MCF 10A (cell line): ENCODE measurements at regions not wholly inside any gene's neighbourhood (a gene's known extent, or its start where the extent isn't known, plus 50 kb on each side); places are given as distances from the start of the nearest gene placed in this dataset.

Source experiments
- BruUV-seq: library from RNA; stranded (reverse); fragments of 400-500 nt; replicated peaks from 2 replicates; lab custom pipeline; 2021; lab: Mats Ljungman, UMichigan
- CTCF ChIA-PET: fragments of 300-600 bp; sonication (Branson Sonifier 250); formaldehyde crosslinking; extraction: SDS; loops from one replicate; lab custom pipeline; 2021; ENCODE audit warnings: antibody characterized with exemption, inconsistent platforms; lab: Yijun Ruan, JAX
- POLR2A ChIA-PET: fragments of 300-600, 350-650 bp; sonication (Branson Sonifier 250); formaldehyde crosslinking; extraction: SDS; loops from one replicate; lab custom pipeline; 2020; ENCODE audit warnings: antibody characterized with exemption, inconsistent platforms; lab: Yijun Ruan, JAX
- DNase-seq: peaks from one replicate; pipeline ENCODE4 v3.0.0-alpha.2; 2018; ENCODE audit not compliant: unreplicated experiment
- H3K27ac Mint-ChIP-seq: one replicate; pipeline ENCODE4 v1.8.0; 2022; ENCODE audit warnings: mild to moderate bottlenecking, low read depth, mixed read lengths; ENCODE audit not compliant: unreplicated experiment
- H3K27me3 Mint-ChIP-seq: one replicate; pipeline ENCODE4 v1.8.0; 2022; ENCODE audit warnings: mixed read lengths; ENCODE audit not compliant: insufficient read depth, unreplicated experiment
- H3K36me3 Mint-ChIP-seq: one replicate; pipeline ENCODE4 v1.8.0; 2022; ENCODE audit warnings: mild to moderate bottlenecking, moderate library complexity, mixed read lengths; ENCODE audit not compliant: insufficient read depth, unreplicated experiment
- H3K4me1 Mint-ChIP-seq: one replicate; pipeline ENCODE4 v1.8.0; 2022; ENCODE audit warnings: mixed read lengths; ENCODE audit not compliant: insufficient read depth, unreplicated experiment
- H3K4me3 Mint-ChIP-seq: one replicate; pipeline ENCODE4 v1.8.0; 2022; ENCODE audit warnings: mild to moderate bottlenecking, moderate library complexity, mixed read lengths; ENCODE audit not compliant: unreplicated experiment
- H3K9me3 Mint-ChIP-seq: one replicate; pipeline ENCODE4 v1.8.0; 2022; ENCODE audit warnings: mixed read lengths; ENCODE audit not compliant: unreplicated experiment
- intact Hi-C: fragments of 100-400 bp; cut with micrococcal nuclease; formaldehyde crosslinking; loops from 2 replicates; pipeline ENCODE4 v1.14.1; 2022
- TF ChIP-seq, protein P1 (sequence below): fragments of 200-600 bp; IDR thresholded peaks from one replicate; pipeline ENCODE4 v1.8.0; 2022; ENCODE audit warnings: antibody characterized with exemption, mild to moderate bottlenecking; ENCODE audit not compliant: unreplicated experiment

DNA sequence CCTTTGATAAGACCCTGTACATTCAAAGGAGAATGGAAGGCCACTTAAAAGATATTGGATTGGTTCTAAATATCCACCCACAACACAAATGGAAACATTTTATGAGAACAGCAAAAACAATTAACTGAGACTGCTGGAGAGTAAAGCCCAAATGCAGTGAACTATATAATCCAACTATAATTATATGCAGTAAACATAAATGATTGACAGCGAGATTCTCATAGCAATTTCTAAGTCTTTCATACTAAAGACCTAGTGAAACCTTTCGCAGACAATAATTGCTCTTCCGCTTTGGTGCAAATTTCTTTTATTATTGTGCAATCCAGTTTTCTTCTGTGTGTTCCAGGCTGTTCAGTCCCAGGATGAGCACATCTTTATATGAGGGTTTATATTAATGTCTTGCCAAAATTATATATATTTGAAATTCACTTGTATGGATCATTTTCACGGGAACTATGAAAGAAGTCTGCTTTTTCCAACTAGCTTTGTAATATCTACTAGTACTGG, 190.9 kb downstream of the ST6GAL2 start:
- BruUV-seq: no TSS peak
- intact Hi-C loops: no loop called here
- Mint-ChIP-seq H3K27me3 (no peaks in the 10 kb centered on the region), H3K4me1 (no peaks in the 10 kb centered on the region), H3K4me3 (no peak overlapping the region), H3K36me3 (no peaks in the 10 kb centered on the region), H3K27ac (no peak overlapping the region), H3K9me3 (peaks cover 8% of the 10 kb centered on the region)
- TF ChIP-seq, protein P1, sequence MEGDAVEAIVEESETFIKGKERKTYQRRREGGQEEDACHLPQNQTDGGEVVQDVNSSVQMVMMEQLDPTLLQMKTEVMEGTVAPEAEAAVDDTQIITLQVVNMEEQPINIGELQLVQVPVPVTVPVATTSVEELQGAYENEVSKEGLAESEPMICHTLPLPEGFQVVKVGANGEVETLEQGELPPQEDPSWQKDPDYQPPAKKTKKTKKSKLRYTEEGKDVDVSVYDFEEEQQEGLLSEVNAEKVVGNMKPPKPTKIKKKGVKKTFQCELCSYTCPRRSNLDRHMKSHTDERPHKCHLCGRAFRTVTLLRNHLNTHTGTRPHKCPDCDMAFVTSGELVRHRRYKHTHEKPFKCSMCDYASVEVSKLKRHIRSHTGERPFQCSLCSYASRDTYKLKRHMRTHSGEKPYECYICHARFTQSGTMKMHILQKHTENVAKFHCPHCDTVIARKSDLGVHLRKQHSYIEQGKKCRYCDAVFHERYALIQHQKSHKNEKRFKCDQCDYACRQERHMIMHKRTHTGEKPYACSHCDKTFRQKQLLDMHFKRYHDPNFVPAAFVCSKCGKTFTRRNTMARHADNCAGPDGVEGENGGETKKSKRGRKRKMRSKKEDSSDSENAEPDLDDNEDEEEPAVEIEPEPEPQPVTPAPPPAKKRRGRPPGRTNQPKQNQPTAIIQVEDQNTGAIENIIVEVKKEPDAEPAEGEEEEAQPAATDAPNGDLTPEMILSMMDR: no peak
- ChIA-PET POLR2A (no interaction called here), CTCF (no interaction called here)
- DNase-seq: no peak

DNA sequence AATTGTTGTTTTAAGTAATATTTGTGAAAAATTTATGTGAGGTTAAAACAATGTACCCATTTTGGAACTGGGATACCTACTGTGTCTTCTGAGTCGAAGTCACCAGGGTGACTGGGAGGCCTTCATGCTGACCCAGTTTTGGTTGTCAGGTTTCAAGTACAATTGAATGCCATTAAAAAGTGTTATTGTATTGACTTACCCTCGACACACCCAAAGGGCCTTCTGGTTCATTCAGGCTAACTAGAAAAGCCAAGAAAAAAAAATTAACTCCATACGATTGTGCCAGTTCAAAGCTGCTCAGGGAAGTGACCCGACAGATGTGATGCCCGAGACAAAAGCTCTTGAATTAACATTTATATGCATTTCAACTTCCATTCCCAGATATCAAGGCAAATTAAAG, 190.0 kb downstream of the ST6GAL2 start:
- Mint-ChIP-seq H3K27me3 (no peaks in the 10 kb centered on the region), H3K4me1 (no peaks in the 10 kb centered on the region), H3K4me3 (no peak overlapping the region), H3K27ac (no peak overlapping the region), H3K9me3 (peaks cover 3% of the 10 kb centered on the region), H3K36me3 (no peaks in the 10 kb centered on the region)
- intact Hi-C loops: no loop called here
- ChIA-PET CTCF (interaction anchor here (0.6 kb wide), 1 partner anchor 469 kb away, joined by 3 read pairs; no protein-coding TSS in a partner anchor), POLR2A (interaction anchor here (0.7 kb wide), 1 partner anchor 1108 kb away, joined by 4 read pairs; no protein-coding TSS in a partner anchor)
- TF ChIP-seq, protein P1: no peak
- BruUV-seq: no TSS peak
- DNase-seq: no peak

DNA sequence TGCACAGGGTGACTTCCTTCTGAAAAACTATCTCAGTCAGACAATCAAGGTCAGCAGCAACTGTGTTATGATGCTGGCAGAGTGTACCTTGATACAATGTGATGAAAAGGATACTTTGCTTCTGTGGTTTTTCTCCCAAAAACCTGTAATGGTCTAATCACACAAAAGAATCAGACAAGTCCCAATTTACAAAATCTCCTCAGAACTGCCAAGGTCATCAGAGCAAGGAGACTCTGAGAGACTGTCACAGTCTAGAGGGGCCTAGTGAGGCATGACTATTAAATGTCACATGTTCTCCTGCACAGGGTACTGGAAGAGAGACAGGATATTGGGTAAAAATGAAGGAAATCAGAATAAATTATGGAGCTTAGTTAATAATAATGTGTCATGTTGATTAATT, 185.4 kb downstream of the ST6GAL2 start:
- intact Hi-C loops: no loop called here
- ChIA-PET CTCF (no interaction called here), POLR2A (no interaction called here)
- Mint-ChIP-seq H3K36me3 (no peaks in the 10 kb centered on the region), H3K27ac (no peak overlapping the region), H3K4me1 (no peaks in the 10 kb centered on the region), H3K4me3 (no peak overlapping the region), H3K27me3 (no peaks in the 10 kb centered on the region), H3K9me3 (no peaks in the 10 kb centered on the region)
- TF ChIP-seq, protein P1: no peak
- DNase-seq: no peak
- BruUV-seq: no TSS peak

DNA sequence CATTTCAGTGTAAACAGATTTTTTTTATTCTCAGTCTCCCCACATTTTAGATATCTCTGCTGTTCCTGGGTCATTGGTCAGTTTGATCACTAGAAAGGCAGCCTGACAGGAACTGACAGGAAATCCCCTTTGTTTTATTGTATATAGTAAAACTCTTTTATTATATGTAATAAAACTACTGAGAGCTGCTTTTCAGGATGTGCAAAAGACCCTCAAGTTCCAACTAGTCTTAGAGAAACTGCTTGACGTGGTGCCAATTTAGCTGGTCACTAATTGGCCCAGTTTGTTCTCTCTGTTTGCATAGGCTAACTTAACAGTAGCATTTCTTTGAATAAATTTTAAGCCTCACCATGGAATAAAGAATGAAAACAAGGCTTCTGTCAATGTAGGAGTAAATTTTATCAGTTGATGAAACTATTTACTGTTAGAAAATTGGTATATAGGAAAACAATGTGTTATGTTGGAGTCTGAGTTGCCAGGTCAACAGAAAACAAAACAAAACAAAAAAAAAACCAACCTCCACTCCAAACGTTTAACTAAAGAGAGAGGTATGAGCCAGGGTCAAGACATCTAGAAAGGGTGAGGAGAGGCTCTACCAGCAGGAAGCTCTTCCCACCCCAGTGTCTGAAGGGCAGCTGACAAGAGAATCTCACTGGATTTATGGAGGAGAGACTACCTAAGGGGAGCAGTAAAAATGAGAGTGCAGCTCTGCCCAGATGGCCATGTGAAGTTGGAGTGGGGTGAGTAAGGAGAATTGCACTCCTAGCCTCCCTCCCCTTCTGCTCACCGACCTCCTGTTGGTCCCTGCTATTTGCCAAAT, 184.6 kb downstream of the ST6GAL2 start:
- intact Hi-C loops: no loop called here
- CTCF ChIA-PET: no interaction called here
- H3K27me3 Mint-ChIP-seq: no peaks in the 10 kb centered on the region
- BruUV-seq: no TSS peak
- no peaks in the 10 kb centered on the region for H3K4me1 Mint-ChIP-seq
- H3K4me3 Mint-ChIP-seq: no peak overlapping the region
- no peaks in the 10 kb centered on the region for H3K9me3 Mint-ChIP-seq
- POLR2A ChIA-PET: no interaction called here
- no peak for DNase-seq
- TF ChIP-seq, protein P1: no peak
- H3K36me3 Mint-ChIP-seq: no peaks in the 10 kb centered on the region
- no peak overlapping the region for H3K27ac Mint-ChIP-seq
